Kasumi-1 (cell line): ENCODE measurements at regions not wholly inside any gene's neighbourhood (a gene's known extent, or its start where the extent isn't known, plus 50 kb on each side); places are given as distances from the start of the nearest gene placed in this dataset.

Experiments used
- DNase-seq, 2 experiments: peaks; one replicate each; lab custom pipeline; 2025; lab: John Stamatoyannopoulos, UW

GRCh38 chr10:20978617-20979016 lies 81.5 kb upstream of the NEBL start:
- no peak for DNase-seq

GRCh38 chr10:20977300-20977699 lies 80.2 kb upstream of the NEBL start:
- no peak for DNase-seq

GRCh38 chr10:20976891-20977290 lies 79.8 kb upstream of the NEBL start:
- no peak for DNase-seq

GRCh38 chr10:20976390-20976789 lies 79.3 kb upstream of the NEBL start:
- no peak for DNase-seq

- no peak for DNase-seq
Observed at GRCh38 chr10:20975236-20975635, 78.1 kb upstream of the NEBL start.

- DNase-seq, result no peak
Observed at GRCh38 chr10:20972925-20973324, 75.8 kb upstream of the NEBL start.

GRCh38 chr10:20971901-20972300 lies 74.8 kb upstream of the NEBL start:
- no peak for DNase-seq

GRCh38 chr10:20970708-20971107 lies 73.6 kb upstream of the NEBL start:
- no peak for DNase-seq

GRCh38 chr10:20970044-20970443 lies 72.9 kb upstream of the NEBL start:
- no peak for DNase-seq

GRCh38 chr10:20966426-20966825 lies 69.3 kb upstream of the NEBL start:
- no peak for DNase-seq

GRCh38 chr10:20963721-20964595 lies 66.8 kb upstream of the NEBL start:
- DNase-seq, result no peak

GRCh38 chr10:20963056-20963455 lies 65.9 kb upstream of the NEBL start:
- no peak for DNase-seq

- no peak for DNase-seq
Observed at GRCh38 chr10:20962165-20962564, 65.1 kb upstream of the NEBL start.

GRCh38 chr10:20959242-20959641 lies 62.1 kb upstream of the NEBL start:
- no peak for DNase-seq

GRCh38 chr10:20958764-20959163 lies 61.7 kb upstream of the NEBL start:
- DNase-seq, result no peak

GRCh38 chr10:20958225-20958624 lies 61.1 kb upstream of the NEBL start:
- no peak for DNase-seq

GRCh38 chr10:20957744-20958143 lies 60.6 kb upstream of the NEBL start:
- no peak for DNase-seq

GRCh38 chr10:20956843-20957242 lies 59.7 kb upstream of the NEBL start:
- no peak for DNase-seq

- DNase-seq, result no peak
Observed at GRCh38 chr10:20955355-20955893, 58.3 kb upstream of the NEBL start.

- no peak for DNase-seq
Observed at GRCh38 chr10:20954519-20954918, 57.4 kb upstream of the NEBL start.

- DNase-seq, result no peak
Observed at GRCh38 chr10:20953120-20953519, 56.0 kb upstream of the NEBL start.

- DNase-seq, result no peak
Observed at GRCh38 chr10:20949967-20950366, 52.9 kb upstream of the NEBL start.

- DNase-seq, result no peak
Observed at GRCh38 chr10:20948686-20949327, 51.7 kb upstream of the NEBL start.
